ENCODE measurements at regions not wholly inside any gene's neighbourhood (a gene's known extent, or its start where the extent isn't known, plus 50 kb on each side); places are given as distances from the start of the nearest gene placed in this dataset.

DNA sequence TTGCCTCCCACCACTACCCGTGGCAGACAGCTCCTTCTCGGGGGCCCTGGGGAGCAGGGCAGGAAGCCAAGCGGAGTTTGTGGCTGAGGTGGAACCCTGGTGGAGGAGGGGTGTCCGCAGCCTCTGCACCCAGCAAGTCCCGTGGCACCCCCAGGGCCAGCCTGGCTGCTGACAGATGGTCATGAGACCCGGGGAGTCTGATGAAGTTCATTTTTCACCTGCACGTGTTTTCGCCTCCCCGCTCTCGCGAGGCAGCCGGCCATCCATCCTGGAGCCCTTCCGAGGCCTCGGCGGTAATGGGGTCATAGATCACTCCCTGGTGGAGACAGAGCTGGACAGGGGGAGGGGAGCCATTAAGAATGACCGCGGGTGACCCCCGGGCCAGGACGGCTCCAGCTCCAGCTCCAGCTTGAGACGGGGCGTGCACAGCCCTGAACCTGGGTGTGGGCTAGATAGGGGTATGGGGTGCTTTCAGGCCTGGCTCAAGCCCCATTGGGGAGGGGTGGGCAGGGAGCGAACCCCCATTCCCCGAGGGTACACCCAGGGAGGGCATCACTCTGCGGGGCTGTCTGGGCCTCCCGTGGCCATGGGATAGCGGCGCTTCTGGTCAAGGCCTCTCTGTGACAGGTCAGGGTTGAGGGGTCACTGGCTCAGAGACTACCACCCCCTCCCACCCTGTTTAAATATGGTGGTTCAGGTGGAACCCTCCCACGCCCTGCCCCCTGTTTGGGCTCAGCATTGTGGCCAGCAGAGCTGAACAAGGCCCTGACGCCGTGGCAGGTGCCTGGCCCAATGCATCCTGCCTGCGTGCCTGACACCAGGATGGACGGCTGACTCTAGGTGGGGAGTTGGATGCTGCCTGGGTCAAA, 227.4 kb upstream of the GSE1 start (continued):
- peak; percentile 96 for TF ChIP-seq CHD2 (IDR thresholded peaks at IDR 0.05; ENCODE audit: low read depth, low read length)
- TF ChIP-seq ZNF572 (CRISPR knock-in tag; IDR thresholded peaks at IDR 0.05), result peak; percentile 88; the same call in 1 of the 2 replicates
- TF ChIP-seq ZNF343 (CRISPR knock-in tag; IDR thresholded peaks at IDR 0.05), result no peak
- no peak for TF ChIP-seq JUN (CRISPR knock-in tag; IDR thresholded peaks at IDR 0.05)
- no peak for TF ChIP-seq ZSCAN31 (CRISPR knock-in tag; IDR thresholded peaks at IDR 0.05; ENCODE audit: low read depth)
- TF ChIP-seq, protein P1, sequence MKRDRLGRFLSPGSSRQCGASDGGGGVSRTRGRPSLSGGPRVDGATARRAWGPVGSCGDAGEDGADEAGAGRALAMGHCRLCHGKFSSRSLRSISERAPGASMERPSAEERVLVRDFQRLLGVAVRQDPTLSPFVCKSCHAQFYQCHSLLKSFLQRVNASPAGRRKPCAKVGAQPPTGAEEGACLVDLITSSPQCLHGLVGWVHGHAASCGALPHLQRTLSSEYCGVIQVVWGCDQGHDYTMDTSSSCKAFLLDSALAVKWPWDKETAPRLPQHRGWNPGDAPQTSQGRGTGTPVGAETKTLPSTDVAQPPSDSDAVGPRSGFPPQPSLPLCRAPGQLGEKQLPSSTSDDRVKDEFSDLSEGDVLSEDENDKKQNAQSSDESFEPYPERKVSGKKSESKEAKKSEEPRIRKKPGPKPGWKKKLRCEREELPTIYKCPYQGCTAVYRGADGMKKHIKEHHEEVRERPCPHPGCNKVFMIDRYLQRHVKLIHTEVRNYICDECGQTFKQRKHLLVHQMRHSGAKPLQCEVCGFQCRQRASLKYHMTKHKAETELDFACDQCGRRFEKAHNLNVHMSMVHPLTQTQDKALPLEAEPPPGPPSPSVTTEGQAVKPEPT (CRISPR knock-in tag; IDR thresholded peaks at IDR 0.05; ENCODE audit: low read depth), result 0 out of 2 replicates have a peak, but pooled peaks have one; percentile 8
- TF ChIP-seq SMAD1 (CRISPR knock-in tag; IDR thresholded peaks at IDR 0.05; ENCODE audit: borderline replicate concordance, low read depth), result 0 out of 2 replicates have a peak, but pooled peaks have one; percentile 25
- TF ChIP-seq GFI1 (CRISPR knock-in tag; IDR thresholded peaks at IDR 0.05; ENCODE audit: borderline replicate concordance), result 0 out of 2 replicates have a peak, but pooled peaks have one; percentile 30
- no peak for TF ChIP-seq POLR2G (IDR thresholded peaks at IDR 0.05; ENCODE audit: low read depth, low read length)
- TF ChIP-seq, protein P2, sequence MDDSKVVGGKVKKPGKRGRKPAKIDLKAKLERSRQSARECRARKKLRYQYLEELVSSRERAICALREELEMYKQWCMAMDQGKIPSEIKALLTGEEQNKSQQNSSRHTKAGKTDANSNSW (CRISPR knock-in tag; IDR thresholded peaks at IDR 0.05; ENCODE audit: borderline replicate concordance), result no peak
- TF ChIP-seq ZNF776 (CRISPR knock-in tag; IDR thresholded peaks at IDR 0.05), result 0 out of 2 replicates have a peak, but pooled peaks have one; percentile 43
- no peak for TF ChIP-seq GTF3A (CRISPR knock-in tag; conservative IDR thresholded peaks at IDR 0.05)
- TF ChIP-seq ISX (CRISPR knock-in tag; conservative IDR thresholded peaks at IDR 0.05), result no peak
- TF ChIP-seq ZNF550 (CRISPR knock-in tag; IDR thresholded peaks at IDR 0.05; ENCODE audit: borderline replicate concordance), result no peak
- no peak for TF ChIP-seq MTF1 (CRISPR knock-in tag; IDR thresholded peaks at IDR 0.05)
- TF ChIP-seq TOE1 (CRISPR knock-in tag; IDR thresholded peaks at IDR 0.05), result no peak
- no peak for TF ChIP-seq ZNF710 (CRISPR knock-in tag; IDR thresholded peaks at IDR 0.05; ENCODE audit: borderline replicate concordance)
- peak; percentile 23; the same call in 1 of the 2 replicates for TF ChIP-seq SKIL (CRISPR knock-in tag; IDR thresholded peaks at IDR 0.05; ENCODE audit: borderline replicate concordance)
- TF ChIP-seq, protein P3, sequence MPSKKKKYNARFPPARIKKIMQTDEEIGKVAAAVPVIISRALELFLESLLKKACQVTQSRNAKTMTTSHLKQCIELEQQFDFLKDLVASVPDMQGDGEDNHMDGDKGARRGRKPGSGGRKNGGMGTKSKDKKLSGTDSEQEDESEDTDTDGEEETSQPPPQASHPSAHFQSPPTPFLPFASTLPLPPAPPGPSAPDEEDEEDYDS (CRISPR knock-in tag; IDR thresholded peaks at IDR 0.05), result no peak
- TF ChIP-seq RFX1 (IDR thresholded peaks at IDR 0.05), result no peak
- TF ChIP-seq SRF (IDR thresholded peaks at IDR 0.05; ENCODE audit: low read depth, low read length), result no peak
- no peak for TF ChIP-seq ZNF264 (CRISPR knock-in tag; IDR thresholded peaks at IDR 0.05)
